Type B pancreatic cell (in vitro differentiated cells): ENCODE measurements at regions not wholly inside any gene's neighbourhood (a gene's known extent, or its start where the extent isn't known, plus 50 kb on each side); places are given as distances from the start of the nearest gene placed in this dataset.

Experiments
- DNase-seq: peaks from one replicate; pipeline ENCODE4 v3.0.0; 2021; ENCODE audit warnings: mixed read lengths; ENCODE audit not compliant: unreplicated experiment; ENCODE audit errors: extremely low spot score
- H3K27ac Mint-ChIP-seq: 2 replicates; pipeline ENCODE4 v1.8.0; 2021; ENCODE audit warnings: mild to moderate bottlenecking, mixed read lengths
- H3K27me3 Mint-ChIP-seq: 2 replicates; pipeline ENCODE4 v1.8.0; 2021; ENCODE audit warnings: mixed read lengths
- H3K36me3 Mint-ChIP-seq: 2 replicates; pipeline ENCODE4 v1.8.0; 2021; ENCODE audit warnings: mixed read lengths
- H3K4me1 Mint-ChIP-seq: one replicate; pipeline ENCODE4 v1.8.0; 2021; ENCODE audit warnings: mixed read lengths; ENCODE audit not compliant: unreplicated experiment
- H3K4me3 Mint-ChIP-seq: 2 replicates; pipeline ENCODE4 v1.8.0; 2021; ENCODE audit warnings: mild to moderate bottlenecking, mixed read lengths
- H3K9me3 Mint-ChIP-seq: 2 replicates; pipeline ENCODE4 v1.8.0; 2021; ENCODE audit warnings: mixed read lengths
- CTCF ChIP-seq: fragments of 200-600 bp; sonication (generic); conservative IDR thresholded peaks from 2 replicates; pipeline ENCODE4 v1.5.0; 2021; ENCODE audit warnings: antibody characterized with exemption, mild to moderate bottlenecking

GRCh38 chr18:40040574-40040973 is 1914.5 kb upstream of the PIK3C3 start:
- Mint-ChIP-seq H3K4me1 (peaks cover 6% of the 10 kb centered on the region), H3K27ac (no peak overlapping the region), H3K27me3 (no peaks in the 10 kb centered on the region), H3K36me3 (no peaks in the 10 kb centered on the region), H3K4me3 (no peak overlapping the region), H3K9me3 (no peaks in the 10 kb centered on the region)
- no peak for DNase-seq
- TF ChIP-seq CTCF, result no peak

GRCh38 chr18:40037356-40037755 is 1917.7 kb upstream of the PIK3C3 start:
- no peak overlapping the region for H3K4me3 Mint-ChIP-seq
- H3K27ac Mint-ChIP-seq, result no peak overlapping the region
- DNase-seq, result no peak
- peaks cover 6% of the 10 kb centered on the region for H3K4me1 Mint-ChIP-seq
- H3K36me3 Mint-ChIP-seq, result no peaks in the 10 kb centered on the region
- no peaks in the 10 kb centered on the region for H3K27me3 Mint-ChIP-seq
- no peak for TF ChIP-seq CTCF
- no peaks in the 10 kb centered on the region for H3K9me3 Mint-ChIP-seq

GRCh38 chr18:40036861-40037260 is 1918.2 kb upstream of the PIK3C3 start:
- H3K4me3 Mint-ChIP-seq, result no peak overlapping the region
- H3K9me3 Mint-ChIP-seq, result no peaks in the 10 kb centered on the region
- no peak overlapping the region for H3K27ac Mint-ChIP-seq
- H3K36me3 Mint-ChIP-seq, result no peaks in the 10 kb centered on the region
- H3K27me3 Mint-ChIP-seq, result no peaks in the 10 kb centered on the region
- TF ChIP-seq CTCF, result no peak
- peaks cover 6% of the 10 kb centered on the region for H3K4me1 Mint-ChIP-seq
- no peak for DNase-seq

- H3K27ac Mint-ChIP-seq, result no peak overlapping the region
- TF ChIP-seq CTCF, result no peak
- H3K27me3 Mint-ChIP-seq, result no peaks in the 10 kb centered on the region
- H3K4me1 Mint-ChIP-seq, result peaks cover 6% of the 10 kb centered on the region
- no peak overlapping the region for H3K4me3 Mint-ChIP-seq
- H3K36me3 Mint-ChIP-seq, result no peaks in the 10 kb centered on the region
- no peaks in the 10 kb centered on the region for H3K9me3 Mint-ChIP-seq
- DNase-seq, result no peak
Measured at GRCh38 chr18:40035966-40036365, 1919.1 kb upstream of the PIK3C3 start.

GRCh38 chr18:40032076-40032475 is 1923.0 kb upstream of the PIK3C3 start:
- no peak for DNase-seq
- Mint-ChIP-seq H3K9me3 (no peaks in the 10 kb centered on the region), H3K27ac (no peak overlapping the region), H3K4me1 (peaks cover 6% of the 10 kb centered on the region), H3K27me3 (no peaks in the 10 kb centered on the region), H3K36me3 (no peaks in the 10 kb centered on the region), H3K4me3 (no peak overlapping the region)
- TF ChIP-seq CTCF, result no peak

GRCh38 chr18:40031435-40031834 is 1923.6 kb upstream of the PIK3C3 start:
- H3K27ac Mint-ChIP-seq, result no peak overlapping the region
- no peak for DNase-seq
- no peaks in the 10 kb centered on the region for H3K27me3 Mint-ChIP-seq
- no peak for TF ChIP-seq CTCF
- peaks cover 6% of the 10 kb centered on the region for H3K4me1 Mint-ChIP-seq
- no peaks in the 10 kb centered on the region for H3K36me3 Mint-ChIP-seq
- H3K9me3 Mint-ChIP-seq, result no peaks in the 10 kb centered on the region
- no peak overlapping the region for H3K4me3 Mint-ChIP-seq
